CD1c-positive myeloid dendritic cell (primary cell): ENCODE measurements at regions not wholly inside any gene's neighbourhood (a gene's known extent, or its start where the extent isn't known, plus 50 kb on each side); places are given as distances from the start of the nearest gene placed in this dataset.

Source experiments
- DNase-seq: peaks from one replicate; pipeline ENCODE4 v3.0.0-alpha.2; 2016; ENCODE audit errors: extremely low spot score

- DNase-seq, result no peak
Measured at GRCh38 chr7:10874666-10875065, 99.0 kb upstream of the PHF14 start.

GRCh38 chr7:10875080-10875479 is 98.6 kb upstream of the PHF14 start:
- DNase-seq, result no peak

DNA sequence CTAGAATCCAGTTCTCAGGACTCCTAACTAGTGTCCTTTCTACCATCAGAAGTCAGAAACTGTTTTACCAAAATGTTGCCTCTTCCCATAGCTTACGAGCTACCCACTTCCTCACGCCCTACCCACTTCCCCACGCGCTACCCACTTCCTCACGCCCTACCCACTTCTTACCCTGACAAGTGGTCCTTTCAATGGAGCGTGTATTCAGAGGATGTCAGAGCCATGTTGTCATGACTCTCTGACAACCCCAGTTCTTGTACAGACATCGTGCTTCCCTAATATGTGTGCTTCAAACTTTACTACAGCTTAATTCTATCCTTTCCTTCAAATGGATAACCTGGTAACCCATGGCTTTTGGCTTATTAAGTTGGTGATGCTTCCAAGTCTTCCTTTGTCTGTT is 84.8 kb upstream of the PHF14 start:
- DNase-seq, result peak; percentile 42

DNA sequence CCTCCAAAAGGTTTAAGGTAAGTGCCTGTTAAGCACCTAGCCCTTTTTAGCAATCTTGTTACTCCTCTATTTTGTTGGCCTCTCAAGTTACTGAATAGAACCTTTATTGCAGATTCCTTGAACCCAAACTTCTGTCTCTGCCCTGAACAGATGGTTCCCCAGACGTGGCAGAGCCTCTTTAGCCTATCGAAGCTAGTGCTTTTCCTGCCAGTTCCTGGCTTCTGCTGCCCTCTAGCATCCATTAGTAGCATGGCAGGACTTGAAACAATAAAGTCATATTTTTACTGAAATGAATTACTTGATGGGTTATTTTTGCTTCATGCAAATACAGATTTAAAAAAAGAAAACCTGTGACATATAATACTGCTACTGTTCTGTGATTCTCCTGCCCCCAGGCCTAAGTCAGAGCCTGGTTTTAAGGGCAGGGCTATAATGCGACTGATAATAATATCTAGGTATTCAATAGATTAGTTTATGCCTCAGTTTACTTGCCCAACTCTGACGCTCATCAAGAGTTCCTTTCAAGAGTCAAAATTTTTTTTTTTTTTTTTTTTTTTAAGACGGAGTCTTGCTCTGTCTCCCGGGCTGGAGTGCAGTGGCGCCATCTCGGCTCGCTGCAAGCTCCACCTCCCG is 84.3 kb upstream of the PHF14 start:
- DNase-seq, result peak; percentile 52

GRCh38 chr7:10908600-10908999 is 65.1 kb upstream of the PHF14 start:
- no peak for DNase-seq

- DNase-seq, result no peak
Measured at GRCh38 chr7:10910447-10910846, 63.2 kb upstream of the PHF14 start.

DNA sequence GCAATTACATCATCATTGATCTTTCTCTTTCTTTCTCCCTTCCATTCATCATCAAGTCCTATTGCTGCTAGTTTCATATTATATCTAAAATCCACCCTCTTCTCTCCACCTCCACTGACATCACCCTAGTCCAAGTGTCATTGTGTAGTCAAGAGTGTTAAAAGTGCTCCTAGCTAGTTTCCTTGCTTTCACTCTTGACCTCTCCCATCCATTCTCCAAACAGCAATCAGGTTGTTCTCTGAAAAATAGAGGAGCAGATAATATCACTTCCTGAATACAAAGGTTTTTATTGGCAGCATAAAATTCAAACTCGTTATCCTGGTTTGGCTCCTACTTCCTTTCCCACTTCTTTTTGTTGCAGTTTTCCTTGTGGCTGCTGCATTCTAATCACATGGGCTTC is 61.6 kb upstream of the PHF14 start:
- no peak for DNase-seq

GRCh38 chr7:10913457-10913856 is 60.2 kb upstream of the PHF14 start:
- DNase-seq, result no peak

DNA sequence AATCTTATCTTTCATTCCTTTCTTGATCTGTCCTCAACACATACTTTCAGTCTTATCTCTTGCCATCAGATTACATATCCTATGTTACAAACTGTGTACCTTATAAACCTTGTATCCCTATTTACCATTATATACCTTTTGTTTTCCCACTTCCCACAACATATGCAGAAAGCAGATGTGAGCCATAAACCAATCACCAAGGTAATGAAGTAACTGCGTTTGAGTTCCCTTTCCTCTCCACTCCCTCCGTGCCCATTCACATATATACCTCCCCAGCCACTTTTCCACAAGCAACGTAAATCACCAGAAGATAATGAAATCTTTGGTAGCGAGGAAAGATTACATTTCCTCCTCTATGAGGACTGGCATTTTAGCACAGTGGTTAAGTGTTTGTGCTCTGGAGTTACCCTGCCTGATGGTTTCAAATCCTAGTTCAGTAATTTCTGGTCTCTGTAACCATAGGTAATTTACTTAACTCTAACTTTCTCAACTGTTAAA is 55.5 kb upstream of the PHF14 start:
- DNase-seq, result no peak

DNA sequence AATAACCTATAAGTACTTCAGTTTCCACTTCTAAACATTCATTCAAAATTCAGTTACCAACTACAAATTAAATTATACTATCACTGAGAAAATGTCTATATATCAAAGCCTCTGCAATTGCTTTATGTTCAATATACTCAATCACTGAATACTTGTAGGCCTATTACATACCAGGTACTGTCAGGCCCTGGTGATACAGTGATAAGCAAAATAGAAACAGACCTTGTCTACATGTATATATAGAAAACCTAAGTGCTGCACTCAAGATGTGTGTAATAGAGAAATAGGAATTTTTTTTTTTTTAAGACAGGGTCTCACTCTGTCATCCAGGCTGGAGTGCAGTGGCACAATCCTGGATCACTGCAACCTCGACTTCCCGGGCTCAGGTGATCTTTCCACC is 53.7 kb upstream of the PHF14 start:
- DNase-seq, result no peak
